ENCODE measurements at regions not wholly inside any gene's neighbourhood (a gene's known extent, or its start where the extent isn't known, plus 50 kb on each side); places are given as distances from the start of the nearest gene placed in this dataset.

- TF ChIP-seq CTCF (IDR thresholded peaks at IDR 0.05) (no peak), POLR2A (IDR thresholded peaks at IDR 0.05) (no peak)
Measured at GRCh38 chr3:6439226-6439625, 421.7 kb upstream of the GRM7 start.
